Osteocyte (in vitro differentiated cells): ENCODE measurements at regions not wholly inside any gene's neighbourhood (a gene's known extent, or its start where the extent isn't known, plus 50 kb on each side); places are given as distances from the start of the nearest gene placed in this dataset.

Experiments used
- DNase-seq: peaks from one replicate; pipeline ENCODE4 v3.0.0; 2021; ENCODE audit warnings: mixed read lengths; ENCODE audit not compliant: unreplicated experiment; ENCODE audit errors: extremely low spot score
- H3K27ac Mint-ChIP-seq: one replicate; pipeline ENCODE4 v1.8.0; 2021; ENCODE audit warnings: mild to moderate bottlenecking, mixed read lengths; ENCODE audit not compliant: unreplicated experiment
- H3K27me3 Mint-ChIP-seq: one replicate; pipeline ENCODE4 v1.8.0; 2021; ENCODE audit warnings: mixed read lengths; ENCODE audit not compliant: unreplicated experiment
- H3K36me3 Mint-ChIP-seq: one replicate; pipeline ENCODE4 v1.8.0; 2021; ENCODE audit warnings: mixed read lengths; ENCODE audit not compliant: unreplicated experiment
- H3K4me1 Mint-ChIP-seq: one replicate; pipeline ENCODE4 v1.8.0; 2021; ENCODE audit warnings: mixed read lengths; ENCODE audit not compliant: unreplicated experiment
- H3K4me3 Mint-ChIP-seq: one replicate; pipeline ENCODE4 v1.8.0; 2021; ENCODE audit warnings: mild to moderate bottlenecking, moderate library complexity, mixed read lengths; ENCODE audit not compliant: unreplicated experiment
- H3K9me3 Mint-ChIP-seq: one replicate; pipeline ENCODE4 v1.8.0; 2021; ENCODE audit warnings: mixed read lengths; ENCODE audit not compliant: unreplicated experiment
- CTCF ChIP-seq: fragments of 200-600 bp; sonication (generic); IDR thresholded peaks from 2 replicates; pipeline ENCODE4 v1.5.0; 2021; ENCODE audit warnings: antibody characterized with exemption, mild to moderate bottlenecking, moderate library complexity

GRCh38 chr6:156557251-156557910, 219.8 kb upstream of the ARID1B start:
- H3K9me3 Mint-ChIP-seq = peaks cover 10% of the 10 kb centered on the region
- H3K4me3 Mint-ChIP-seq = no peak overlapping the region
- peaks cover 22% of the 10 kb centered on the region for H3K27me3 Mint-ChIP-seq
- no peak for TF ChIP-seq CTCF
- H3K27ac Mint-ChIP-seq = peak overlapping the region; percentile 39
- H3K4me1 Mint-ChIP-seq = peaks cover 6% of the 10 kb centered on the region
- DNase-seq = no peak
- no peaks in the 10 kb centered on the region for H3K36me3 Mint-ChIP-seq

- Mint-ChIP-seq H3K4me3 (no peak overlapping the region), H3K9me3 (peaks cover 10% of the 10 kb centered on the region), H3K36me3 (no peaks in the 10 kb centered on the region), H3K27me3 (peaks cover 24% of the 10 kb centered on the region), H3K27ac (no peak overlapping the region), H3K4me1 (peaks cover 6% of the 10 kb centered on the region)
- no peak for TF ChIP-seq CTCF
- no peak for DNase-seq
These were observed 220.4 kb upstream of the ARID1B start for GRCh38 chr6:156556811-156557210.

- no peak for DNase-seq
- Mint-ChIP-seq H3K4me3 (no peak overlapping the region), H3K27ac (no peak overlapping the region), H3K4me1 (peaks cover 6% of the 10 kb centered on the region), H3K9me3 (no peaks in the 10 kb centered on the region), H3K36me3 (no peaks in the 10 kb centered on the region), H3K27me3 (peaks cover 27% of the 10 kb centered on the region)
- TF ChIP-seq CTCF = no peak
These were observed 222.1 kb upstream of the ARID1B start for GRCh38 chr6:156555116-156555515.

GRCh38 chr6:156554160-156554559, 223.0 kb upstream of the ARID1B start:
- Mint-ChIP-seq H3K4me1 (peaks cover 6% of the 10 kb centered on the region), H3K36me3 (no peaks in the 10 kb centered on the region), H3K27ac (no peak overlapping the region), H3K27me3 (peaks cover 30% of the 10 kb centered on the region), H3K9me3 (no peaks in the 10 kb centered on the region), H3K4me3 (no peak overlapping the region)
- no peak for DNase-seq
- no peak for TF ChIP-seq CTCF

GRCh38 chr6:156552849-156553248, 224.3 kb upstream of the ARID1B start:
- TF ChIP-seq CTCF = no peak
- H3K4me1 Mint-ChIP-seq = peaks cover 6% of the 10 kb centered on the region
- no peak overlapping the region for H3K27ac Mint-ChIP-seq
- H3K36me3 Mint-ChIP-seq = no peaks in the 10 kb centered on the region
- peaks cover 32% of the 10 kb centered on the region for H3K27me3 Mint-ChIP-seq
- no peak for DNase-seq
- no peaks in the 10 kb centered on the region for H3K9me3 Mint-ChIP-seq
- no peak overlapping the region for H3K4me3 Mint-ChIP-seq
